Left hindlimb (tissue), 1 donor: ENCODE measurements at regions not wholly inside any gene's neighbourhood (a gene's known extent, or its start where the extent isn't known, plus 50 kb on each side); places are given as distances from the start of the nearest gene placed in this dataset.
"Not testable (repeated sequence)": the region's sequence is repeated elsewhere in the genome, so short reads cannot be mapped to it uniquely, and the experiment has no call there.

Experiments
- DNase-seq: peaks from one replicate; pipeline ENCODE4 v3.0.0-alpha.2; 2018

- DNase-seq, result no peak
Measured at GRCh38 chr17:30579610-30580315, 102.6 kb downstream of the GOSR1 start.

- DNase-seq, result not testable (repeated sequence)
Measured at GRCh38 chr17:30578015-30578717, 101.0 kb downstream of the GOSR1 start.
